SW480 (cell line): ENCODE measurements at regions not wholly inside any gene's neighbourhood (a gene's known extent, or its start where the extent isn't known, plus 50 kb on each side); places are given as distances from the start of the nearest gene placed in this dataset.
A peak's percentile ranks its signal among the peaks of the same experiment; 100 is the strongest.
"Not testable (repeated sequence)": the region's sequence is repeated elsewhere in the genome, so short reads cannot be mapped to it uniquely, and the experiment has no call there.

ENCODE experiments used
- DNase-seq: peaks from one replicate; pipeline ENCODE4 v3.0.0-alpha.2; 2016; ENCODE audit warnings: low spot score

GRCh38 chr6:128736780-128737179 is 146.2 kb upstream of the LAMA2 start:
- DNase-seq = no peak

GRCh38 chr6:128731249-128732165 is 151.4 kb upstream of the LAMA2 start:
- peak; percentile 38 for DNase-seq

- no peak for DNase-seq
Measured at GRCh38 chr6:128727500-128727899, 155.4 kb upstream of the LAMA2 start.

- DNase-seq = peak; percentile 3
Measured at GRCh38 chr6:128725271-128726233, 157.4 kb upstream of the LAMA2 start.

- no peak for DNase-seq
Measured at GRCh38 chr6:128724738-128725137, 158.2 kb upstream of the LAMA2 start.

- DNase-seq = no peak
Measured at GRCh38 chr6:128723667-128724066, 159.3 kb upstream of the LAMA2 start.

GRCh38 chr6:128720891-128721290 is 162.0 kb upstream of the LAMA2 start:
- DNase-seq = no peak

- no peak for DNase-seq
Measured at GRCh38 chr6:128719786-128720185, 163.2 kb upstream of the LAMA2 start.

GRCh38 chr6:128713461-128713860 is 169.5 kb upstream of the LAMA2 start:
- DNase-seq = no peak

GRCh38 chr6:128712898-128713297 is 170.0 kb upstream of the LAMA2 start:
- no peak for DNase-seq

GRCh38 chr6:128711149-128711548 is 171.8 kb upstream of the LAMA2 start:
- no peak for DNase-seq

GRCh38 chr6:128710315-128710714 is 172.6 kb upstream of the LAMA2 start:
- DNase-seq = no peak

GRCh38 chr6:128704601-128705000 is 178.3 kb upstream of the LAMA2 start:
- no peak for DNase-seq

- not testable (repeated sequence) for DNase-seq
Measured at GRCh38 chr6:128703794-128704193, 179.1 kb upstream of the LAMA2 start.

GRCh38 chr6:128696691-128697689 is 176.6 kb upstream of the PTPRK start:
- DNase-seq = peak; percentile 20

- DNase-seq = no peak
Measured at GRCh38 chr6:128694303-128695009, 174.1 kb upstream of the PTPRK start.

- DNase-seq = no peak
Measured at GRCh38 chr6:128690063-128690462, 169.7 kb upstream of the PTPRK start.

GRCh38 chr6:128686084-128686483 is 165.7 kb upstream of the PTPRK start:
- DNase-seq = no peak

- no peak for DNase-seq
Measured at GRCh38 chr6:128676456-128676855, 156.1 kb upstream of the PTPRK start.

GRCh38 chr6:128672023-128672422 is 151.6 kb upstream of the PTPRK start:
- no peak for DNase-seq

GRCh38 chr6:128667339-128667858 is 147.0 kb upstream of the PTPRK start:
- no peak for DNase-seq
